ENCODE measurements at regions not wholly inside any gene's neighbourhood (a gene's known extent, or its start where the extent isn't known, plus 50 kb on each side); places are given as distances from the start of the nearest gene placed in this dataset.

DNA sequence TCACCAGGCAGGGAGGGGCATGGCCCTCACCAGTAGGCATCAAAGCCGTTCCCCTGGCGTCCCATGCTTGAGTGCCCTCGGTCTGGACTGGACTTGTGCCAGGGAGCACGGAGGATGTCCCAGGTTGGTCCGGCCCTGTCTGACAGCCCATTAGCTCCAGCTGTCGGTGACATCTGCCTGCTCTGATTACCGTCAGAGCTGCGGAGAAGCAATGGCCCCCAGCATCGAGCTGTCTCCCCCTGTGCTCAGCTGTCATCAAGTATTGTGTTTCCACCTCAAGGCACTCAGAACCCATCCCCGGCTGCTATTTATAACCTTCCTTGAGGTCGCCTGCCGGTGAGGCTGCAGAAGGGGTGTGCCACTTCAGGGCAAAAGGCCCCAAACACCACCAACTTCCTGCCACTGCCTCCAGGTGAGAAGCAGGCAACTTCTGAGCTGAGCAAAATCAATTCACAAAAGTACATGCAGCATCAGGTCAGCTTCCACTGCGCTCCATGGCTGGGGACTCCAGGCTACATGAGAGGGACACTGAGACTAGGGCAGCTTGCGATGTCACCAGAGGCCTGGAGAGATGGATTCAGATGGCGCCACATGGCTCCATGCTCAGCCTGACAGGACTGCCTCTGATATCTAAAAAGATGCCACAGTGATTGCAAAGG lies 142.7 kb downstream of the C5orf15 start:
- TF ChIP-seq ELF4 (IDR thresholded peaks at IDR 0.05) (no peak), ZNF384 (IDR thresholded peaks at IDR 0.05) (no peak), SP1 (IDR thresholded peaks at IDR 0.05) (no peak), SUZ12 (IDR thresholded peaks at IDR 0.05) (no peak), BHLHE40 (IDR thresholded peaks at IDR 0.05; ENCODE audit: borderline replicate concordance) (no peak), FOXM1 (IDR thresholded peaks at IDR 0.05; ENCODE audit: borderline replicate concordance) (no peak), LEF1 (IDR thresholded peaks at IDR 0.05; ENCODE audit: borderline replicate concordance) (no peak), FOXK2 (IDR thresholded peaks at IDR 0.05) (no peak), FOXA1 (IDR thresholded peaks at IDR 0.05) (no peak), HDGF (IDR thresholded peaks at IDR 0.05; ENCODE audit: borderline replicate concordance) (no peak), L3MBTL2 (conservative IDR thresholded peaks at IDR 0.05) (no peak), TARDBP (IDR thresholded peaks at IDR 0.05) (no peak), NFRKB (IDR thresholded peaks at IDR 0.05) (no peak)
- TF ChIP-seq, protein P1, sequence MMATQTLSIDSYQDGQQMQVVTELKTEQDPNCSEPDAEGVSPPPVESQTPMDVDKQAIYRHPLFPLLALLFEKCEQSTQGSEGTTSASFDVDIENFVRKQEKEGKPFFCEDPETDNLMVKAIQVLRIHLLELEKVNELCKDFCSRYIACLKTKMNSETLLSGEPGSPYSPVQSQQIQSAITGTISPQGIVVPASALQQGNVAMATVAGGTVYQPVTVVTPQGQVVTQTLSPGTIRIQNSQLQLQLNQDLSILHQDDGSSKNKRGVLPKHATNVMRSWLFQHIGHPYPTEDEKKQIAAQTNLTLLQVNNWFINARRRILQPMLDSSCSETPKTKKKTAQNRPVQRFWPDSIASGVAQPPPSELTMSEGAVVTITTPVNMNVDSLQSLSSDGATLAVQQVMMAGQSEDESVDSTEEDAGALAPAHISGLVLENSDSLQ (IDR thresholded peaks at IDR 0.05): no peak

Measured in HEK293T (cell line).